RWPE1 (cell line): ENCODE measurements at regions not wholly inside any gene's neighbourhood (a gene's known extent, or its start where the extent isn't known, plus 50 kb on each side); places are given as distances from the start of the nearest gene placed in this dataset.

Experiments used
- CTCF ChIA-PET: fragments of 350-600 bp; sonication (Branson Sonifier 250); formaldehyde crosslinking; extraction: SDS; loops from one replicate; lab custom pipeline; 2021; lab: Yijun Ruan, JAX
- POLR2A ChIA-PET: fragments of 400-600 bp; formaldehyde crosslinking; extraction: SDS; loops from one replicate; lab custom pipeline; 2020; ENCODE audit warnings: antibody characterized with exemption; ENCODE audit not compliant: low non-redundant PET; lab: Yijun Ruan, JAX
- DNase-seq: peaks from one replicate; pipeline ENCODE4 v3.0.0; 2012; ENCODE audit warnings: low spot score
- H3K27ac ChIP-seq: fragments of 450-650 bp; 2 replicates; pipeline ENCODE4 v1.5.1; 2017
- TF ChIP-seq, protein P1 (sequence below): fragments of 450-650 bp; conservative IDR thresholded peaks from 2 replicates; pipeline ENCODE4 v1.5.1; 2017; ENCODE audit warnings: low read depth, mild to moderate bottlenecking

DNA sequence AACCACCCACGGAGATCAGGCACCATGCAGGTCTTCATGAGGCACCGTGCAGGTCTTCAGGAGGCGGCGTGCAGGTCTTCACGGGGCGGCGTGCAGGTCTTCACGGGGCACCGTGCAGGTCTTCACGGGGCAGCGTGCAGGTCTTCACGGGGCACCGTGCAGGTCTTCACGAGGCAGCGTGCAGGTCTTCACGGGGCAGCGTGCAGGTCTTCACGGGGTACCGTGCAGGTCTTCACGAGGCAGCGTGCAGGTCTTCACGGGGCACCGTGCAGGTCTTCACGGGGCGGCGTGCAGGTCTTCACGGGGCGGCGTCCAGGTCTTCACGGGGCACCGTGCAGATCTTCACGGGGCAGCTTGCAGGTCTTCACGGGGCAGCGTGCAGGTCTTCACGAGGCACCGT lies 350.4 kb upstream of the PKDCC start:
- H3K27ac ChIP-seq: no peak overlapping the region
- no peak for DNase-seq
- CTCF ChIA-PET: no interaction called here
- TF ChIP-seq, protein P1, sequence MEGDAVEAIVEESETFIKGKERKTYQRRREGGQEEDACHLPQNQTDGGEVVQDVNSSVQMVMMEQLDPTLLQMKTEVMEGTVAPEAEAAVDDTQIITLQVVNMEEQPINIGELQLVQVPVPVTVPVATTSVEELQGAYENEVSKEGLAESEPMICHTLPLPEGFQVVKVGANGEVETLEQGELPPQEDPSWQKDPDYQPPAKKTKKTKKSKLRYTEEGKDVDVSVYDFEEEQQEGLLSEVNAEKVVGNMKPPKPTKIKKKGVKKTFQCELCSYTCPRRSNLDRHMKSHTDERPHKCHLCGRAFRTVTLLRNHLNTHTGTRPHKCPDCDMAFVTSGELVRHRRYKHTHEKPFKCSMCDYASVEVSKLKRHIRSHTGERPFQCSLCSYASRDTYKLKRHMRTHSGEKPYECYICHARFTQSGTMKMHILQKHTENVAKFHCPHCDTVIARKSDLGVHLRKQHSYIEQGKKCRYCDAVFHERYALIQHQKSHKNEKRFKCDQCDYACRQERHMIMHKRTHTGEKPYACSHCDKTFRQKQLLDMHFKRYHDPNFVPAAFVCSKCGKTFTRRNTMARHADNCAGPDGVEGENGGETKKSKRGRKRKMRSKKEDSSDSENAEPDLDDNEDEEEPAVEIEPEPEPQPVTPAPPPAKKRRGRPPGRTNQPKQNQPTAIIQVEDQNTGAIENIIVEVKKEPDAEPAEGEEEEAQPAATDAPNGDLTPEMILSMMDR: no peak
- POLR2A ChIA-PET: no interaction called here

DNA sequence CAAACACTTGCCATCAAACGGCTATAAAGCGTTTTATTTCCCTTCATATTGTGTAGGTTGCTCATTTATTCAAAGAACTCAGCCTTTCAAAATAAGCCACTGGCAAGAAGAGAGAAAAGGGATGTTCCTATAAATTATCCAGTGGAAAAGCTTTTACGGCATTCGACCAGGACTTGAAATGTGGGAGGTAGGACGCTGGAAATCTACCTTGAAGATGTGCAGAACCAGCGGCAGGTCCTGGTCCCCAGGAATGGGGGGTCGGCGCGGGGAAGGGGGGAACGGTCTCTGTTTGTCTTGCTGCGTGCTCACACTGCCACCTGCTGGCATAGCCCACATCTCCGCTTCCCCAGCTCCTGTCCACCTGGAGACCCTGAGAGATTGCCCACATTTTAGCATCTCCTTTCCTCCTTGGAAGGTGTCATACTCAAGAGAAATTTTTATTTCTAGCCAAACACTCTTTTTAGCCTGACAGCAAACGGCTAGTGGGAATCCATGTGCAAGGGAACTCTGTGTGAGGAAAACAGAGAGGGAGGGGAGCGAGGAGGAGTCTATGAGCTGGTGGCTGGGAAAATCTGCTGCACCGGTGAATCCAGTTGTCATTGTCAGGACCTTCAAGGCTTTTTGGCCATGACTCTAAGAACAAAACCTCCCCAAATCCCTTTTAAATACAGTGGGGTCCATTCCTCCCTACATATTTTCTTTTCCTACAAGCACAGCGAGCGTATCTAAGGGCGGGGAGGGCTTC lies 349.0 kb upstream of the PKDCC start:
- TF ChIP-seq, protein P1: peak; percentile 70
- ChIA-PET CTCF (interaction anchor here (0.5 to 0.7 kb wide), 3 partner anchors 66 to 862 kb away, joined by 3 to 4 read pairs (median 4); no protein-coding TSS in a partner anchor), POLR2A (no interaction called here)
- no peak overlapping the region for H3K27ac ChIP-seq
- DNase-seq: no peak

DNA sequence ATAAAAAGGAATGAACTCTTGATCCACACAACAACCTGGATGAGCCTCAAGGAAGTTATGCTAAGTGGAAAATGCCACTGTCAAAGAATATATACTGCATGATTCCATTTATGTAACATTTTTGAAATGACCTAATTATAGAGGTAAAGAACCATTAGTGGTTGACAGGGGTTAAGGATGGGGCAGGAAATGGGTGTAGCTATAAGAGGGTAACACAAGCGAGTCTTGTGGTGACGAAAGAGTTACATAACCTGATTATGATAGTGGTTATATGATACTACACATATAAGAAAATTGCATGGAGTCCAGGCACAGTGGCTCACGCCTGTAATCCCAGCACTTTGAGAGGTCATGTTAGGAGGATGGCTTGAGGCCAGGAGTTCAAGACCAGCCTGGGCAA lies 346.6 kb upstream of the PKDCC start:
- ChIA-PET POLR2A (no interaction called here), CTCF (no interaction called here)
- TF ChIP-seq, protein P1: no peak
- DNase-seq: no peak
- H3K27ac ChIP-seq: no peak overlapping the region

GRCh38 chr2:41703123-41703522 lies 344.7 kb upstream of the PKDCC start:
- no peak for DNase-seq
- TF ChIP-seq, protein P1: no peak
- H3K27ac ChIP-seq: no peak overlapping the region
- CTCF ChIA-PET: no interaction called here
- POLR2A ChIA-PET: no interaction called here

- TF ChIP-seq, protein P1: no peak
- CTCF ChIA-PET: interaction anchor here (0.6 kb wide), 1 partner anchor 49 kb away, joined by 4 read pairs; no protein-coding TSS in a partner anchor
- POLR2A ChIA-PET: no interaction called here
- no peak overlapping the region for H3K27ac ChIP-seq
- no peak for DNase-seq
Measured at GRCh38 chr2:41705634-41706033, 342.2 kb upstream of the PKDCC start.

GRCh38 chr2:41706286-41706685 lies 341.5 kb upstream of the PKDCC start:
- ChIA-PET POLR2A (no interaction called here), CTCF (interaction anchor here (0.6 kb wide), 1 partner anchor 49 kb away, joined by 4 read pairs; no protein-coding TSS in a partner anchor)
- DNase-seq: no peak
- TF ChIP-seq, protein P1: no peak
- H3K27ac ChIP-seq: no peak overlapping the region
